CD14-positive monocyte (primary cell): ENCODE measurements at regions not wholly inside any gene's neighbourhood (a gene's known extent, or its start where the extent isn't known, plus 50 kb on each side); places are given as distances from the start of the nearest gene placed in this dataset.

Source experiments
- DNase-seq, 3 donors: peaks; one replicate each; pipeline ENCODE4 v3.0.0-alpha.2; 2011 to 2022
- H2AFZ ChIP-seq: 2 replicates; pipeline ENCODE4 v1.6.0; 2012; ENCODE audit warnings: mild to moderate bottlenecking, low read depth, low read length, inconsistent platforms; ENCODE audit not compliant: insufficient read depth, poor library complexity, severe bottlenecking
- H3K27ac ChIP-seq, 2 donors: 1 replicate in 1 of 2; 2 replicates in 1 of 2; pipeline ENCODE4 v1.5.1; 2012 to 2013; ENCODE audit warnings: low read length in 2 of 2, control low read depth in 1 of 2, inconsistent platforms in 1 of 2, low read depth in 1 of 2, mild to moderate bottlenecking in 1 of 2
- H3K27me3 ChIP-seq, 2 donors: one replicate each; pipeline versions ENCODE4 v1.6.0 to v1.6.1; 2011 to 2013; ENCODE audit warnings: low read length in 2 of 2; ENCODE audit not compliant: control insufficient read depth in 2 of 2, insufficient read depth in 2 of 2
- H3K36me3 ChIP-seq, 2 donors: replicated peaks in 1 of 2; 1 replicate in 1 of 2; 2 replicates in 1 of 2; pipeline versions ENCODE4 v1.5.1 to v1.6.1; 2012 to 2013; ENCODE audit warnings: low read length in 2 of 2, control low read depth in 1 of 2, inconsistent platforms in 1 of 2, mild to moderate bottlenecking in 1 of 2; ENCODE audit not compliant: insufficient read depth in 2 of 2, control insufficient read depth in 1 of 2
- H3K4me1 ChIP-seq, 2 donors: 1 replicate in 1 of 2; 2 replicates in 1 of 2; pipeline versions ENCODE4 v1.5.1 to v1.6.1; 2012 to 2013; ENCODE audit warnings: low read length in 2 of 2, control low read depth in 1 of 2, inconsistent platforms in 1 of 2, mild to moderate bottlenecking in 1 of 2, moderate library complexity in 1 of 2; ENCODE audit not compliant: insufficient read depth in 2 of 2, control insufficient read depth in 1 of 2
- H3K4me2 ChIP-seq: replicated peaks from 2 replicates; pipeline ENCODE3; 2012; ENCODE audit warnings: low read length, moderate library complexity, mild to moderate bottlenecking; ENCODE audit not compliant: poor library complexity, severe bottlenecking; ENCODE audit errors: extremely low read depth
- H3K4me3 ChIP-seq, 3 experiments: fragments of 200-600 bp in 1 of 3; sonication (generic) in 1 of 3; replicated peaks in 1 of 3; 1 replicate in 2 of 3; 2 replicates in 1 of 3; pipeline ENCODE4 v1.5.1; 2011 to 2013; ENCODE audit warnings: low read length in 3 of 3, mild to moderate bottlenecking in 3 of 3, control low read depth in 2 of 3, low read depth in 2 of 3, inconsistent platforms in 1 of 3, moderate library complexity in 1 of 3
- H3K79me2 ChIP-seq: 2 replicates; pipeline ENCODE4 v1.6.0; 2012; ENCODE audit warnings: mild to moderate bottlenecking, control low read depth, inconsistent platforms, low read length, moderate library complexity; ENCODE audit not compliant: insufficient read depth
- H3K9ac ChIP-seq: 2 replicates; pipeline ENCODE4 v1.6.0; 2017; ENCODE audit warnings: low read length, mild to moderate bottlenecking; ENCODE audit not compliant: insufficient read depth, poor library complexity, severe bottlenecking
- H3K9me3 ChIP-seq, 2 donors: replicated peaks in 1 of 2; 1 replicate in 1 of 2; 2 replicates in 1 of 2; pipeline versions ENCODE4 v1.5.1 to v1.6.1; 2012 to 2013; ENCODE audit warnings: low read length in 2 of 2, control low read depth in 1 of 2; ENCODE audit not compliant: control insufficient read depth in 1 of 2, insufficient read depth in 1 of 2
- H4K20me1 ChIP-seq: 2 replicates; pipeline ENCODE4 v1.6.0; 2012; ENCODE audit warnings: mild to moderate bottlenecking, low read length, control low read depth, moderate library complexity; ENCODE audit not compliant: insufficient read depth
- H3K27ac Mint-ChIP-seq, 7 donors: one replicate each; pipeline ENCODE4 v1.8.0; 2020; ENCODE audit warnings: mild to moderate bottlenecking in 7 of 7, mixed read lengths in 7 of 7, moderate library complexity in 6 of 7, inconsistent platforms in 2 of 7
- H3K27me3 Mint-ChIP-seq, 3 donors: one replicate each; pipeline ENCODE4 v1.8.0; 2021 to 2022; ENCODE audit warnings: low read depth in 3 of 3, mild to moderate bottlenecking in 3 of 3, mixed read lengths in 3 of 3, moderate library complexity in 3 of 3, inconsistent platforms in 1 of 3
- H3K36me3 Mint-ChIP-seq, 2 donors: one replicate each; pipeline ENCODE4 v1.8.0; 2020; ENCODE audit warnings: mixed read lengths in 2 of 2, inconsistent platforms in 1 of 2, mild to moderate bottlenecking in 1 of 2
- H3K4me1 Mint-ChIP-seq: one replicate; pipeline ENCODE4 v1.8.0; 2020; ENCODE audit warnings: mild to moderate bottlenecking, mixed read lengths
- H3K4me3 Mint-ChIP-seq, 2 donors: one replicate each; pipeline ENCODE4 v1.8.0; 2020; ENCODE audit warnings: mild to moderate bottlenecking in 2 of 2, mixed read lengths in 2 of 2, moderate library complexity in 1 of 2
- H3K9me3 Mint-ChIP-seq, 7 donors: one replicate each; pipeline ENCODE4 v1.8.0; 2020 to 2022; ENCODE audit warnings: mixed read lengths in 7 of 7, mild to moderate bottlenecking in 6 of 7, moderate library complexity in 6 of 7, inconsistent platforms in 2 of 7
- WGBS: methylation state at CpG from one replicate; pipeline ENCODE4 v1.1.5; 2013; ENCODE audit warnings: missing lambda C conversion rate; ENCODE audit not compliant: insufficient coverage; 5-methylcytosine and 5-hydroxymethylcytosine counted together
- intact Hi-C, 2 donors: fragments of 100-400 bp; cut with micrococcal nuclease; formaldehyde crosslinking; loops; one replicate each; pipeline versions ENCODE4 v1.15.0 to v1.15.1; 2023
- TF ChIP-seq, protein P1 (sequence below): fragments of 200-600 bp; IDR thresholded peaks from one replicate; pipeline ENCODE4 v1.8.0; 2022; ENCODE audit warnings: antibody characterized with exemption, mild to moderate bottlenecking

- Histone ChIP-seq H3K4me1 (no peaks in the 10 kb centered on the region), H4K20me1 (no peaks in the 10 kb centered on the region), H3K9me3 (no peaks in the 10 kb centered on the region), H3K4me3 (no peak overlapping the region), H3K79me2 (no peaks in the 10 kb centered on the region), H3K27ac (no peak overlapping the region), H2AFZ (no peak overlapping the region), H3K27me3 (peaks cover 0 to 4% of the 10 kb centered on the region in 2 donors), H3K36me3 (no peaks in the 10 kb centered on the region), H3K9ac (no peak overlapping the region), H3K4me2 (no peak overlapping the region)
- no peak for DNase-seq
- TF ChIP-seq, protein P1, sequence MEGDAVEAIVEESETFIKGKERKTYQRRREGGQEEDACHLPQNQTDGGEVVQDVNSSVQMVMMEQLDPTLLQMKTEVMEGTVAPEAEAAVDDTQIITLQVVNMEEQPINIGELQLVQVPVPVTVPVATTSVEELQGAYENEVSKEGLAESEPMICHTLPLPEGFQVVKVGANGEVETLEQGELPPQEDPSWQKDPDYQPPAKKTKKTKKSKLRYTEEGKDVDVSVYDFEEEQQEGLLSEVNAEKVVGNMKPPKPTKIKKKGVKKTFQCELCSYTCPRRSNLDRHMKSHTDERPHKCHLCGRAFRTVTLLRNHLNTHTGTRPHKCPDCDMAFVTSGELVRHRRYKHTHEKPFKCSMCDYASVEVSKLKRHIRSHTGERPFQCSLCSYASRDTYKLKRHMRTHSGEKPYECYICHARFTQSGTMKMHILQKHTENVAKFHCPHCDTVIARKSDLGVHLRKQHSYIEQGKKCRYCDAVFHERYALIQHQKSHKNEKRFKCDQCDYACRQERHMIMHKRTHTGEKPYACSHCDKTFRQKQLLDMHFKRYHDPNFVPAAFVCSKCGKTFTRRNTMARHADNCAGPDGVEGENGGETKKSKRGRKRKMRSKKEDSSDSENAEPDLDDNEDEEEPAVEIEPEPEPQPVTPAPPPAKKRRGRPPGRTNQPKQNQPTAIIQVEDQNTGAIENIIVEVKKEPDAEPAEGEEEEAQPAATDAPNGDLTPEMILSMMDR = no peak
- intact Hi-C loops = no loop called here
- Mint-ChIP-seq H3K4me3 (no peak overlapping the region), H3K36me3 (no peaks in the 10 kb centered on the region), H3K9me3 (no peaks in the 10 kb centered on the region), H3K27ac (no peak overlapping the region), H3K27me3 (peaks cover 3 to 10% (median 8%) of the 10 kb centered on the region in 3 donors), H3K4me1 (no peaks in the 10 kb centered on the region)
- WGBS = no CpG with 5 or more reads among the region's 1 CpG
Measured at GRCh38 chr2:205905576-205905975, 180.4 kb downstream of the INO80D start.

GRCh38 chr2:205904873-205905272 lies 181.1 kb downstream of the INO80D start:
- H3K27me3 ChIP-seq = no peaks in the 10 kb centered on the region
- no peak overlapping the region for H3K9ac ChIP-seq
- TF ChIP-seq, protein P1 = no peak
- no CpG with 5 or more reads among the region's 2 CpGs for WGBS
- no peak overlapping the region for H3K4me3 Mint-ChIP-seq
- H3K9me3 Mint-ChIP-seq = no peaks in the 10 kb centered on the region
- H4K20me1 ChIP-seq = no peaks in the 10 kb centered on the region
- no peak overlapping the region for H2AFZ ChIP-seq
- no peaks in the 10 kb centered on the region for H3K79me2 ChIP-seq
- H3K9me3 ChIP-seq = no peaks in the 10 kb centered on the region
- no peaks in the 10 kb centered on the region for H3K36me3 Mint-ChIP-seq
- DNase-seq = no peak
- no peaks in the 10 kb centered on the region for H3K4me1 ChIP-seq
- H3K4me2 ChIP-seq = no peak overlapping the region
- no peaks in the 10 kb centered on the region for H3K4me1 Mint-ChIP-seq
- H3K27ac ChIP-seq = no peak overlapping the region
- no peak overlapping the region for H3K4me3 ChIP-seq
- H3K36me3 ChIP-seq = no peaks in the 10 kb centered on the region
- peaks cover 3 to 6% (median 4%) of the 10 kb centered on the region in 3 donors for H3K27me3 Mint-ChIP-seq
- intact Hi-C loops = no loop called here
- no peak overlapping the region for H3K27ac Mint-ChIP-seq
